ENCODE measurements at regions not wholly inside any gene's neighbourhood (a gene's known extent, or its start where the extent isn't known, plus 50 kb on each side); places are given as distances from the start of the nearest gene placed in this dataset.

DNA sequence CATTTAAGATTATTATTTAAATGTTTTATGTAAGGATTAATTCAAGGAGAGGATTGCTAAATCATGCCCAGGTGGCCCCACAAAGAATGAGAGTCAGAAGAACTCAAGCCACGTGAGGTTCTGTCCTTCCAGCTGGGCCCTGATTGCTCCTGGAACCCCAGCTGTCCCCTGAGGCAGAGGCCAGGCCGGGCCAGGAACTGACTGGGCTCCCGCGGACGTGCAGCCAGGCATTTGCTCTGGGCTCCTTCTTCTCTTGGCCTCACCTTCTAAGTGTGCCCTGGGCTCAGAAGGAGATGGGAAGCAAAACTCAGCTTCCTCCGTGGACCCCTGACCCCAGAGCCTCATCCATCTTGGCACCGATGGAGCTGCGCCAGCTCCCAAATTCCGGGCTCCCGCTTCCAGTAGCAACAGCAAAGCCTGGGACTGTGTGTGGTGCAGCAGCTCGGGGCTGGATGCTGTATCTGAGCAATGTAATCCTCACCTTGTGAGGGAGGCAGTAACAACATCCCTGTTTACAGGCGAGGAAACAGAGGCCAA, 250.6 kb upstream of the PPP2R2D start:
- Histone ChIP-seq H3K36me3 (ENCODE audit: control insufficient read depth in 5 of 5, insufficient read depth in 5 of 5, low read length in 5 of 5) (no peaks in the 10 kb centered on the region), H3K27me3 (ENCODE audit: control insufficient read depth in 5 of 5, insufficient read depth in 4 of 5, low read length in 5 of 5) (peaks cover 23 to 61% (median 47%) of the 10 kb centered on the region in 5 donors), H3K9ac (ENCODE audit: low read length in 5 of 5) (no peak overlapping the region), H3K9me3 (ENCODE audit: control insufficient read depth in 5 of 5, low read length in 5 of 5) (no peaks in the 10 kb centered on the region), H3K4me3 (ENCODE audit: low read depth in 1 of 5, low read length in 5 of 5) (no peak overlapping the region), H3K27ac (ENCODE audit: low read depth, low read length) (no peak overlapping the region), H3K4me1 (ENCODE audit: control insufficient read depth in 5 of 5, insufficient read depth in 5 of 5, low read length in 5 of 5) (peaks cover 0 to 5% (median 0%) of the 10 kb centered on the region in 5 donors)

DNA sequence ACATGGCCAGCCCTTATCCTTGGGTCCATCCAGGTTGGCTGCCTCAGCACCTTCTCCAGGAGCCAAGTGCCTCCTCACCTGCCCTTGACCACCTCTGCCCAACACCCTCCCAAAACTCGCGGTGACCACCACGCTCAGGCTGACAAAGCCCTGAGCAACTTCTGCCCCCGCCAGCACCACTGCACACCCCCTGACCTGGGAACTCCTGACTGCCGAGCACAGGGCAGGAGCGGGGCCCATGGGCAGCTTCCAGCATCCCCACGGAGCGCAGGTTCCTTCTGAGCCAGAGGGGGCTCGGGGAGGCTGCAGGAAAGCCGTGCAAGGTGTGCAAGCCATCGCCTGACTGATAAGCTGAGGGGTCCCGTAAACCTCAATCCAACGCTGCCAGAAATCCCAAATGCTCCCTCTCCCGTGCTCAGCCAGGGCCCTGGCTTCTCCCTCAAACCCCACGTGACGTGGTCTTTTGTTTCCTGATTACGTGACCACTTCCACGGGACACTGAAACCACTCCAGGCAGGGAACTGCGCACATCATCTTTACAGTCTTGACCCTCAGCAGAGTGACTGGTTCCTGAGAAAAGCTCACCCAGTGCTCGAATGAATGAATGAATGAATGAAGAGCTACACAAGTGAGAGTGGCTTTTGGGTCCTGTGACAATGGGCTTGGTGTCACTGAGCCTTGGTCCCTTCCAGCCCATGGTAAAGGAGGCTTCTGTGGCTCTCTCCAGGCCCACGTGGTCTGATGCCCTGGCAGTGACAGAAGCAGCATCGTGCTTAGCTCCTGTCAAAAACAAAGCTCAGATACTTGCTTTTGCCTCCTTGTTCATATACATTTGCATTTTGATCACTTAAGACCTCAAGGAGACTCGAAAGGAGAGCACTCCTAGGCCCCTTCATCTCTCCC, 249.8 kb upstream of the PPP2R2D start:
- H3K27ac ChIP-seq (ENCODE audit: low read depth, low read length): no peak overlapping the region
- H3K27me3 ChIP-seq (ENCODE audit: control insufficient read depth in 5 of 5, insufficient read depth in 4 of 5, low read length in 5 of 5): peaks cover 23 to 55% (median 46%) of the 10 kb centered on the region in 5 donors
- no peaks in the 10 kb centered on the region for H3K9me3 ChIP-seq (ENCODE audit: control insufficient read depth in 5 of 5, low read length in 5 of 5)
- no peaks in the 10 kb centered on the region for H3K36me3 ChIP-seq (ENCODE audit: control insufficient read depth in 5 of 5, insufficient read depth in 5 of 5, low read length in 5 of 5)
- H3K4me3 ChIP-seq (ENCODE audit: low read depth in 1 of 5, low read length in 5 of 5): no peak overlapping the region
- H3K9ac ChIP-seq (ENCODE audit: low read length in 5 of 5): no peak overlapping the region
- H3K4me1 ChIP-seq (ENCODE audit: control insufficient read depth in 5 of 5, insufficient read depth in 5 of 5, low read length in 5 of 5): peaks cover 0 to 5% (median 0%) of the 10 kb centered on the region in 5 donors

DNA sequence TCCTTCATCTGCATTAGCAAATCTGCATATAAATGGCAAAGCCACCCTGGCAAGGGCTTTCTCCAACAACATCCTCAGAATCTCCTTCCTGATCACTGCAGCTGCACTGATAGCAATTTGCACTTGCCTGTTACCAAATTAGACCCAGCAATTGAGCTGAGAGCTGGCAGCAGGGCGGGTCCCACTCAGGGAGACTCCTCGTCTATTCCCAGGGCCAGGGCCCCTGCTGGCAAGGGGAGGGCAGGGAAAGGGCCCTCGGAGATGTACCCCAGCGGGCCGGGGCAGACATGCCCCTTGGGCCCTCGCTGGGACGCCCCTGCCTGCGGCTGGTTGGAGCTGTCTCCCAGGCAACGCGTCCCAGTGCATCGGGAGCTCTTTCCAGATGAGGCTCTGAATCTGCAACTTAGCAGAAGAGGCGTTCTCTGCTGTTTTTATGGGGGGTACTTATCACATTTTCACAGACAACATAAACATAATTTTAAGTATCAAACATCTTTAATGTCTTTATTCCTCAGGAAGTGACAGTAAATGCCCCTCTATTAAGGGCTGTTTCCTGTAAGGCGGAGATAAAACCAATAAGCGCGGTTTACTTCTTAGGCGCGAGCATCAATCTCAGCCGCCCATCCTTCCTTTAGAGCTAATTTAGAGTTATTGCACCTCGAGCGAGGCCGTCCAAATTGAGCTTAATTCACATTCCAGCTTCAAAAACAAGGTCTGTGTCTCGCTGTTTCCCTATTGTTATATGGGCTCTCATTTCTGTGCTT, 249.0 kb upstream of the PPP2R2D start:
- Histone ChIP-seq H3K27me3 (ENCODE audit: control insufficient read depth in 5 of 5, insufficient read depth in 4 of 5, low read length in 5 of 5) (peaks cover 23 to 52% (median 43%) of the 10 kb centered on the region in 5 donors), H3K27ac (ENCODE audit: low read depth, low read length) (no peak overlapping the region), H3K36me3 (ENCODE audit: control insufficient read depth in 5 of 5, insufficient read depth in 5 of 5, low read length in 5 of 5) (no peaks in the 10 kb centered on the region), H3K4me3 (ENCODE audit: low read depth in 1 of 5, low read length in 5 of 5) (no peak overlapping the region), H3K4me1 (ENCODE audit: control insufficient read depth in 5 of 5, insufficient read depth in 5 of 5, low read length in 5 of 5) (peaks cover 0 to 5% (median 0%) of the 10 kb centered on the region in 5 donors), H3K9ac (ENCODE audit: low read length in 5 of 5) (no peak overlapping the region), H3K9me3 (ENCODE audit: control insufficient read depth in 5 of 5, low read length in 5 of 5) (no peaks in the 10 kb centered on the region)

DNA sequence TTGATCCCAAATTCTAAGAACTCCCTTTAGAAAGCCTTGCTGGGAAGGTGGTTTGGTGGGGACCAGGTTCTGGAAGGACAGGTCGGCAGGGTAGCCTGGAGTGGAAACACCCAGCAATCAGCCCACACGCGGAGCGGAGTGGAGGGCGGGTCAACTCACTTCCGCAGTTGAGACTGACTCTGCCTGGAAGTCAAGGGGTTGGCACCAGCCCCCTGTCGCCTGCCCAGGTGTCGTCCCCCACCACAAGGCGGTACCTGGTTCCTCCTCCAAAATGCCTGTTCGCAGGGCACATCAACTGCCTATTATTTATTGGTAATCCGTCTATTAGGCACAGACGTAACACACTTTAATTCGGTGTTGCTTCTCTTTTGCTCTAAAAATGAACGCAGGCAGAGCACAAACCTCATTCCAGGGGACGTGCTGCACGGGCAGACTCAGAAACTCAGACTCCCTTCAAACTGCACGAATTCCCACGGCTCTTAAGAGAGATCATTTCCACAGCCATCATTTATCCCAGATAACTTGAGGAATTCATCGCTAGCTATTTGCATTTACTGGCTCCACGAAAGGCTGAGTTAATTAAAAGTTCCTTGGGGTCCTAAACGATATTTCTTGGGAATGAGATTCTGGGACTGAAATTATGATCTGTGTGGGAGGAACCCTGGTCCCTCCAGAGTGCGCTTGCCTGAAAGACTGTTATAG, 248.2 kb upstream of the PPP2R2D start:
- no peak overlapping the region for H3K27ac ChIP-seq (ENCODE audit: low read depth, low read length)
- H3K4me3 ChIP-seq (ENCODE audit: low read depth in 1 of 5, low read length in 5 of 5): no peak overlapping the region
- H3K4me1 ChIP-seq (ENCODE audit: control insufficient read depth in 5 of 5, insufficient read depth in 5 of 5, low read length in 5 of 5): peaks cover 0 to 5% (median 0%) of the 10 kb centered on the region in 5 donors
- no peaks in the 10 kb centered on the region for H3K36me3 ChIP-seq (ENCODE audit: control insufficient read depth in 5 of 5, insufficient read depth in 5 of 5, low read length in 5 of 5)
- peaks cover 23 to 49% (median 45%) of the 10 kb centered on the region in 5 donors for H3K27me3 ChIP-seq (ENCODE audit: control insufficient read depth in 5 of 5, insufficient read depth in 4 of 5, low read length in 5 of 5)
- no peak overlapping the region for H3K9ac ChIP-seq (ENCODE audit: low read length in 5 of 5)
- no peaks in the 10 kb centered on the region for H3K9me3 ChIP-seq (ENCODE audit: control insufficient read depth in 5 of 5, low read length in 5 of 5)

DNA sequence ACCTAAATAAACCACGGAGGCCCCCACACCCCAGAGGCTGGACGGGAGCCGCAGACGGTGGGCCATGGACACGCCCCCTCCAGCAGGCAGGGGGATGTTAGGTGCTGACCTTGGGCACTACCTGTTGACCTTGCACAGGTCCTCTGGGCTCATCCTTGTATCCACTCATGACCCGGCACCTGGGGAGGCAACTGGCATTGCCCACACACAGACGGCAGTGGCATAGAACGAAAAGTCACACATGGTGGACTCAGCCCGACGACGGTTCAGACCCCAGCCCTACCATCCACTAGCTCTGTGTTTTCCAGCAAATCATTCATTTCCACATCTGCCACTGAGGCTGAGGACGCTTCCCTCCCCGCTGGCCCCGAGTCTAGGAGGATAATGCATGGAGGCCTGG, 247.7 kb upstream of the PPP2R2D start:
- H3K4me3 ChIP-seq (ENCODE audit: low read depth in 1 of 5, low read length in 5 of 5): no peak overlapping the region
- H3K27ac ChIP-seq (ENCODE audit: low read depth, low read length): no peak overlapping the region
- H3K27me3 ChIP-seq (ENCODE audit: control insufficient read depth in 5 of 5, insufficient read depth in 4 of 5, low read length in 5 of 5): peaks cover 23 to 49% (median 44%) of the 10 kb centered on the region in 5 donors
- no peak overlapping the region for H3K9ac ChIP-seq (ENCODE audit: low read length in 5 of 5)
- H3K36me3 ChIP-seq (ENCODE audit: control insufficient read depth in 5 of 5, insufficient read depth in 5 of 5, low read length in 5 of 5): no peaks in the 10 kb centered on the region
- H3K9me3 ChIP-seq (ENCODE audit: control insufficient read depth in 5 of 5, low read length in 5 of 5): no peaks in the 10 kb centered on the region
- peaks cover 0 to 5% (median 0%) of the 10 kb centered on the region in 5 donors for H3K4me1 ChIP-seq (ENCODE audit: control insufficient read depth in 5 of 5, insufficient read depth in 5 of 5, low read length in 5 of 5)

DNA sequence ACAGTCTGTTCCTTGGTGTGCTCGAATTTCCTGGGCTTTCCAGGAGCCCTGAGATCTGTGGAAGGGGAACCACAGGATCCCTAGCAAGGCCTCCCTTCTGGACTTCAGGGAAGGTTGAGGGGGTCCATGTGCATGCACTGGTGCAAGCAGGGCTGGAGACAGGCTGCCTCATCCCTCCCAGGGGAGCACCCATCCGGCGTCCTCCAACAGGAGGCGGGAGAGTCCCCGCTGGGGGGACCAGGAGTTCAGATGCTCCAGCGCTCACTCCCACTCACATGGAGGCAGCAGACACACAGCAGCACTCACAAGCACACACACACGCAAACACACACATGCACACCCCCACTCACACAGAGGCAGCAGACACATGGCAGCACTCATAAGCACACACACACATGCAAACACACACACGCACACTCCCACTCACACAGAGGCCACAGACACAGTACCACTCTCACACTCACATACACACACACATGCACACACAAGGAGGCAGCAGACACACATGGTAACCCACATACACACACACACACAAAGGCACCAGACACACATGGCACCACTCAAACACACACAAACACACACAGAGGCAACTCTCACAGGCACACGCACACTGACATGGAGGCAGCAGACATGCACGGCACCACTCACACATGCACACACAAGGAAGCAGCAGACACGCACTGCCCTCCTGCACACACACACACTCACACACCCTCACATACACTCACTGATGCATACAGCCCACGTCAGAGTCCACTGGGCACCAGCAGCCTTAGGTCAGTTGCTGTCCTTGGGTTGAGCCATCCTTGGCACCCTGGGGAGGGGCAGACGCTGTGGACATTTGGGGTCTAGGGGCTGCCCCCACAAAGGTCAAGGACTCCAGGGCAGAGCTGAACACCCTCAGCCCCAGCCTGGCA, 247.0 kb upstream of the PPP2R2D start:
- H3K27me3 ChIP-seq (ENCODE audit: control insufficient read depth in 5 of 5, insufficient read depth in 4 of 5, low read length in 5 of 5): peaks cover 23 to 51% (median 44%) of the 10 kb centered on the region in 5 donors
- no peak overlapping the region for H3K9ac ChIP-seq (ENCODE audit: low read length in 5 of 5)
- H3K27ac ChIP-seq (ENCODE audit: low read depth, low read length): no peak overlapping the region
- peaks cover 0 to 5% (median 0%) of the 10 kb centered on the region in 5 donors for H3K4me1 ChIP-seq (ENCODE audit: control insufficient read depth in 5 of 5, insufficient read depth in 5 of 5, low read length in 5 of 5)
- H3K9me3 ChIP-seq (ENCODE audit: control insufficient read depth in 5 of 5, low read length in 5 of 5): no peaks in the 10 kb centered on the region
- H3K36me3 ChIP-seq (ENCODE audit: control insufficient read depth in 5 of 5, insufficient read depth in 5 of 5, low read length in 5 of 5): no peaks in the 10 kb centered on the region
- no peak overlapping the region for H3K4me3 ChIP-seq (ENCODE audit: low read depth in 1 of 5, low read length in 5 of 5)

DNA sequence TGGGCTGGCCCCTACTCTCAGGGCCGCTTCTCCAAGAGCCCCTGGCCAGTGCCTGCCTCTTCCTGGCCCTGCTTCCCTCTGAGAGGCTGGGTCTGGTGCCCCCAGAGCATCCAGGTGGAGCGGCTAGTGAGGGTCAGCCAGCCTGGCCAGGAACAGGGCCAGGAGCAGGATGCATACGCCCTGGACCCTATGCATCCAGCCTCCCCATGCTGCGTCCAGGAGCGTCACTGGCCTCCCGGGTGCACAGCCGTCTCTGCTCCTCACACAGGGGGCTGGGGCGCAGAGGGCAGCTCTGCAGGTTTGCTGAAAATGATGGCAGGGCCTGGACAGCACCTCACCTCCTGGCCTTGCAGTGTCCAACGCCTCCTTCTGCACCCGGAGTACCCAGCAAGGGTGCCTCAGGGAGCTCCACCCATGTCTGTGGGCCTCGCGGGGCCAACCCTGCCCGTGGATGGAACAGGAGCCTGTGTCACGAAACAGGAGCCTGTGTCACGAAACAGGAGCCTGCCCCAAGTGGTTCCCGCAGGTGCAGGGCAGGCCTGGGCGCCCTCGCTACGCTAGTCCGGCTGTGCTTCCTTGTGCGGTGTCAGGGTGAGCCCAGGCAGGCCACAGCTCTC, 246.2 kb upstream of the PPP2R2D start:
- Histone ChIP-seq H3K9ac (ENCODE audit: low read length in 5 of 5) (no peak overlapping the region), H3K9me3 (ENCODE audit: control insufficient read depth in 5 of 5, low read length in 5 of 5) (no peaks in the 10 kb centered on the region), H3K27ac (ENCODE audit: low read depth, low read length) (no peak overlapping the region), H3K27me3 (ENCODE audit: control insufficient read depth in 5 of 5, insufficient read depth in 4 of 5, low read length in 5 of 5) (peaks cover 23 to 51% (median 44%) of the 10 kb centered on the region in 5 donors), H3K4me3 (ENCODE audit: low read depth in 1 of 5, low read length in 5 of 5) (no peak overlapping the region), H3K36me3 (ENCODE audit: control insufficient read depth in 5 of 5, insufficient read depth in 5 of 5, low read length in 5 of 5) (no peaks in the 10 kb centered on the region), H3K4me1 (ENCODE audit: control insufficient read depth in 5 of 5, insufficient read depth in 5 of 5, low read length in 5 of 5) (peaks cover 0 to 5% (median 0%) of the 10 kb centered on the region in 5 donors)

DNA sequence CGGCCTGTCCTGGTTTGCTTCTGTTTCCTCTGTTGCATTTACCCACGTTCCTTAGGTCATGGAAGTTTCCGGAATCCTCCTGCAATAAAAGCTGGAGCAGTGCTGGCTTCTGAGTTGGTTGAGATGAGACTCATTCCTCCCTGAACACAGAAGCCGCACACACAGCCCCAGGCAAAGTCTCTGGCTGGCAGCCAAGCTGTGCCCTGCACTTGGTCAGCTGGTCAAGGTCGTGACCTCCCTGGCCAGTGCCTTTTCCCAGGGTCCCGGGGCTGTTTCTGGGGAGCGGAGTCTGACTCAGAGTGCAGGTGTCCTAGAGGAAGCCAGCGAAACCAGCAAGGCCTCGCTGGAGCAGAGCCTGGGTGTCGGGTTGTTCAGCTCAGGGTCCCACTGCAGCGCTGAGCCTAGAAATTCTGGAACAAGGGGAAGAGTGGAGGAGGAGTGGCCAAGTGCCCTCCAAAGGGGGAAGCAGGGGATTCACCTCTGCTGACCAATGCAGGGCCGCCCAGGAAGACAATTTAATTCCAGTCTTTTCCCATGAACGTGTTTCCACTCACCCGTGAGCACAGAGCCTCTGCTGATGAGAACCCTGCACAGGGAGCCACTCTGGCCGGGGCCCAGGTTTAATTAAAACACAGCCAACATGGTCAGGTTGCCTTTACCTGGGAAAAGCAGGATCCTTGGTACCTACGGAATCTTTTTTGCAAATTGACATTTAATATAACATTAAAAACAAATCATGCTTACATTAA, 245.5 kb upstream of the PPP2R2D start:
- Histone ChIP-seq H3K4me3 (ENCODE audit: low read depth in 1 of 5, low read length in 5 of 5) (no peak overlapping the region), H3K4me1 (ENCODE audit: control insufficient read depth in 5 of 5, insufficient read depth in 5 of 5, low read length in 5 of 5) (peaks cover 0 to 5% (median 0%) of the 10 kb centered on the region in 5 donors), H3K27me3 (ENCODE audit: control insufficient read depth in 5 of 5, insufficient read depth in 4 of 5, low read length in 5 of 5) (peaks cover 23 to 50% (median 39%) of the 10 kb centered on the region in 5 donors), H3K36me3 (ENCODE audit: control insufficient read depth in 5 of 5, insufficient read depth in 5 of 5, low read length in 5 of 5) (no peaks in the 10 kb centered on the region), H3K27ac (ENCODE audit: low read depth, low read length) (no peak overlapping the region), H3K9me3 (ENCODE audit: control insufficient read depth in 5 of 5, low read length in 5 of 5) (peaks cover 0 to 2% (median 0%) of the 10 kb centered on the region in 5 donors), H3K9ac (ENCODE audit: low read length in 5 of 5) (no peak overlapping the region)
